ENCODE measurements at regions not wholly inside any gene's neighbourhood (a gene's known extent, or its start where the extent isn't known, plus 50 kb on each side); places are given as distances from the start of the nearest gene placed in this dataset.

- TF ChIP-seq, protein P1, sequence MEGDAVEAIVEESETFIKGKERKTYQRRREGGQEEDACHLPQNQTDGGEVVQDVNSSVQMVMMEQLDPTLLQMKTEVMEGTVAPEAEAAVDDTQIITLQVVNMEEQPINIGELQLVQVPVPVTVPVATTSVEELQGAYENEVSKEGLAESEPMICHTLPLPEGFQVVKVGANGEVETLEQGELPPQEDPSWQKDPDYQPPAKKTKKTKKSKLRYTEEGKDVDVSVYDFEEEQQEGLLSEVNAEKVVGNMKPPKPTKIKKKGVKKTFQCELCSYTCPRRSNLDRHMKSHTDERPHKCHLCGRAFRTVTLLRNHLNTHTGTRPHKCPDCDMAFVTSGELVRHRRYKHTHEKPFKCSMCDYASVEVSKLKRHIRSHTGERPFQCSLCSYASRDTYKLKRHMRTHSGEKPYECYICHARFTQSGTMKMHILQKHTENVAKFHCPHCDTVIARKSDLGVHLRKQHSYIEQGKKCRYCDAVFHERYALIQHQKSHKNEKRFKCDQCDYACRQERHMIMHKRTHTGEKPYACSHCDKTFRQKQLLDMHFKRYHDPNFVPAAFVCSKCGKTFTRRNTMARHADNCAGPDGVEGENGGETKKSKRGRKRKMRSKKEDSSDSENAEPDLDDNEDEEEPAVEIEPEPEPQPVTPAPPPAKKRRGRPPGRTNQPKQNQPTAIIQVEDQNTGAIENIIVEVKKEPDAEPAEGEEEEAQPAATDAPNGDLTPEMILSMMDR (tag by site-specific recombination; IDR thresholded peaks at IDR 0.05) = no peak
- TF ChIP-seq YY1 (tag by site-specific recombination; IDR thresholded peaks at IDR 0.05) (no peak), ZNF274 (IDR thresholded peaks at IDR 0.05; ENCODE audit: low read length) (no peak), ZNF274 (tag by site-specific recombination; IDR thresholded peaks at IDR 0.05; ENCODE audit: borderline replicate concordance) (no peak), ZNF639 (tag by site-specific recombination; IDR thresholded peaks at IDR 0.05) (no peak), GLI4 (tag by site-specific recombination; IDR thresholded peaks at IDR 0.05) (no peak), GFI1B (tag by site-specific recombination; IDR thresholded peaks at IDR 0.05) (no peak), SALL2 (tag by site-specific recombination; IDR thresholded peaks at IDR 0.05; ENCODE audit: borderline replicate concordance) (no peak), MEIS1 (CRISPR knock-in tag; IDR thresholded peaks at IDR 0.05; ENCODE audit: borderline replicate concordance) (no peak), BCL11B (tag by site-specific recombination; IDR thresholded peaks at IDR 0.05; ENCODE audit: low read depth) (no peak), GLI2 (tag by site-specific recombination; IDR thresholded peaks at IDR 0.05; ENCODE audit: borderline replicate concordance, low read depth) (no peak), ZNF777 (tag by site-specific recombination; IDR thresholded peaks at IDR 0.05; ENCODE audit: borderline replicate concordance) (no peak)
- TF ChIP-seq, protein P2, sequence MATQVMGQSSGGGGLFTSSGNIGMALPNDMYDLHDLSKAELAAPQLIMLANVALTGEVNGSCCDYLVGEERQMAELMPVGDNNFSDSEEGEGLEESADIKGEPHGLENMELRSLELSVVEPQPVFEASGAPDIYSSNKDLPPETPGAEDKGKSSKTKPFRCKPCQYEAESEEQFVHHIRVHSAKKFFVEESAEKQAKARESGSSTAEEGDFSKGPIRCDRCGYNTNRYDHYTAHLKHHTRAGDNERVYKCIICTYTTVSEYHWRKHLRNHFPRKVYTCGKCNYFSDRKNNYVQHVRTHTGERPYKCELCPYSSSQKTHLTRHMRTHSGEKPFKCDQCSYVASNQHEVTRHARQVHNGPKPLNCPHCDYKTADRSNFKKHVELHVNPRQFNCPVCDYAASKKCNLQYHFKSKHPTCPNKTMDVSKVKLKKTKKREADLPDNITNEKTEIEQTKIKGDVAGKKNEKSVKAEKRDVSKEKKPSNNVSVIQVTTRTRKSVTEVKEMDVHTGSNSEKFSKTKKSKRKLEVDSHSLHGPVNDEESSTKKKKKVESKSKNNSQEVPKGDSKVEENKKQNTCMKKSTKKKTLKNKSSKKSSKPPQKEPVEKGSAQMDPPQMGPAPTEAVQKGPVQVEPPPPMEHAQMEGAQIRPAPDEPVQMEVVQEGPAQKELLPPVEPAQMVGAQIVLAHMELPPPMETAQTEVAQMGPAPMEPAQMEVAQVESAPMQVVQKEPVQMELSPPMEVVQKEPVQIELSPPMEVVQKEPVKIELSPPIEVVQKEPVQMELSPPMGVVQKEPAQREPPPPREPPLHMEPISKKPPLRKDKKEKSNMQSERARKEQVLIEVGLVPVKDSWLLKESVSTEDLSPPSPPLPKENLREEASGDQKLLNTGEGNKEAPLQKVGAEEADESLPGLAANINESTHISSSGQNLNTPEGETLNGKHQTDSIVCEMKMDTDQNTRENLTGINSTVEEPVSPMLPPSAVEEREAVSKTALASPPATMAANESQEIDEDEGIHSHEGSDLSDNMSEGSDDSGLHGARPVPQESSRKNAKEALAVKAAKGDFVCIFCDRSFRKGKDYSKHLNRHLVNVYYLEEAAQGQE (tag by site-specific recombination; IDR thresholded peaks at IDR 0.05) = no peak
- TF ChIP-seq, protein P3, sequence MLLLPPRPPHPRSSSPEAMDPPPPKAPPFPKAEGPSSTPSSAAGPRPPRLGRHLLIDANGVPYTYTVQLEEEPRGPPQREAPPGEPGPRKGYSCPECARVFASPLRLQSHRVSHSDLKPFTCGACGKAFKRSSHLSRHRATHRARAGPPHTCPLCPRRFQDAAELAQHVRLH (tag by site-specific recombination; IDR thresholded peaks at IDR 0.05) = no peak
- TF ChIP-seq, protein P4, sequence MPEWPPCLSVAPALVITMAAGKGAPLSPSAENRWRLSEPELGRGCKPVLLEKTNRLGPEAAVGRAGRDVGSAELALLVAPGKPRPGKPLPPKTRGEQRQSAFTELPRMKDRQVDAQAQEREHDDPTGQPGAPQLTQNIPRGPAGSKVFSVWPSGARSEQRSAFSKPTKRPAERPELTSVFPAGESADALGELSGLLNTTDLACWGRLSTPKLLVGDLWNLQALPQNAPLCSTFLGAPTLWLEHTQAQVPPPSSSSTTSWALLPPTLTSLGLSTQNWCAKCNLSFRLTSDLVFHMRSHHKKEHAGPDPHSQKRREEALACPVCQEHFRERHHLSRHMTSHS (tag by site-specific recombination; IDR thresholded peaks at IDR 0.05) = no peak
Measured at GRCh38 chr15:87667643-87668042, 588.9 kb downstream of the NTRK3 start.
